ENCODE measurements at regions not wholly inside any gene's neighbourhood (a gene's known extent, or its start where the extent isn't known, plus 50 kb on each side); places are given as distances from the start of the nearest gene placed in this dataset.

GRCh38 chr10:63910806-63911205 is 389.6 kb downstream of the REEP3 start:
- no peak for TF ChIP-seq STAG1 (CRISPR knock-in tag; IDR thresholded peaks at IDR 0.05)
- no peak for TF ChIP-seq ZNF253 (CRISPR knock-in tag; IDR thresholded peaks at IDR 0.05; ENCODE audit: borderline replicate concordance)
- no peak for TF ChIP-seq ZNF772 (CRISPR knock-in tag; IDR thresholded peaks at IDR 0.05)
- TF ChIP-seq ESRRA (CRISPR knock-in tag; IDR thresholded peaks at IDR 0.05; ENCODE audit: low read depth), result no peak
- no peak for TF ChIP-seq EZH2 (conservative IDR thresholded peaks at IDR 0.05; ENCODE audit: low read depth, low read length)
- no peak for TF ChIP-seq CREM (IDR thresholded peaks at IDR 0.05)
- TF ChIP-seq CREM (CRISPR knock-in tag; IDR thresholded peaks at IDR 0.05), result no peak
- no peak for TF ChIP-seq POLR2A (IDR thresholded peaks at IDR 0.05; ENCODE audit: insufficient read depth in 1 of 2, low read depth in 2 of 2, low read length in 2 of 2)
- no peak for TF ChIP-seq ZNF644 (CRISPR knock-in tag; IDR thresholded peaks at IDR 0.05; ENCODE audit: low read depth)
- TF ChIP-seq, protein P1, sequence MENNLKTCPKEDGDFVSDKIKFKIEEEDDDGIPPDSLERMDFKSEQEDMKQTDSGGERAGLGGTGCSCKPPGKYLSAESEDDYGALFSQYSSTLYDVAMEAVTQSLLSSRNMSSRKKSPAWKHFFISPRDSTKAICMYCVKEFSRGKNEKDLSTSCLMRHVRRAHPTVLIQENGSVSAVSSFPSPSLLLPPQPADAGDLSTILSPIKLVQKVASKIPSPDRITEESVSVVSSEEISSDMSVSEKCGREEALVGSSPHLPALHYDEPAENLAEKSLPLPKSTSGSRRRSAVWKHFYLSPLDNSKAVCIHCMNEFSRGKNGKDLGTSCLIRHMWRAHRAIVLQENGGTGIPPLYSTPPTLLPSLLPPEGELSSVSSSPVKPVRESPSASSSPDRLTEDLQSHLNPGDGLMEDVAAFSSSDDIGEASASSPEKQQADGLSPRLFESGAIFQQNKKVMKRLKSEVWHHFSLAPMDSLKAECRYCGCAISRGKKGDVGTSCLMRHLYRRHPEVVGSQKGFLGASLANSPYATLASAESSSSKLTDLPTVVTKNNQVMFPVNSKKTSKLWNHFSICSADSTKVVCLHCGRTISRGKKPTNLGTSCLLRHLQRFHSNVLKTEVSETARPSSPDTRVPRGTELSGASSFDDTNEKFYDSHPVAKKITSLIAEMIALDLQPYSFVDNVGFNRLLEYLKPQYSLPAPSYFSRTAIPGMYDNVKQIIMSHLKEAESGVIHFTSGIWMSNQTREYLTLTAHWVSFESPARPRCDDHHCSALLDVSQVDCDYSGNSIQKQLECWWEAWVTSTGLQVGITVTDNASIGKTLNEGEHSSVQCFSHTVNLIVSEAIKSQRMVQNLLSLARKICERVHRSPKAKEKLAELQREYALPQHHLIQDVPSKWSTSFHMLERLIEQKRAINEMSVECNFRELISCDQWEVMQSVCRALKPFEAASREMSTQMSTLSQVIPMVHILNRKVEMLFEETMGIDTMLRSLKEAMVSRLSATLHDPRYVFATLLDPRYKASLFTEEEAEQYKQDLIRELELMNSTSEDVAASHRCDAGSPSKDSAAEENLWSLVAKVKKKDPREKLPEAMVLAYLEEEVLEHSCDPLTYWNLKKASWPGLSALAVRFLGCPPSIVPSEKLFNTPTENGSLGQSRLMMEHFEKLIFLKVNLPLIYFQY (CRISPR knock-in tag; IDR thresholded peaks at IDR 0.05; ENCODE audit: borderline replicate concordance), result no peak
- TF ChIP-seq MAFG (CRISPR knock-in tag; IDR thresholded peaks at IDR 0.05), result no peak
- no peak for TF ChIP-seq MAX (IDR thresholded peaks at IDR 0.05)
- no peak for TF ChIP-seq NR1H2 (CRISPR knock-in tag; IDR thresholded peaks at IDR 0.05; ENCODE audit: borderline replicate concordance, low read depth)
- TF ChIP-seq EP300 (IDR thresholded peaks at IDR 0.05; ENCODE audit: low read depth in 2 of 2, low read length in 2 of 2), result no peak
- no peak for TF ChIP-seq EP300 (CRISPR knock-in tag; IDR thresholded peaks at IDR 0.05; ENCODE audit: borderline replicate concordance)
- no peak for TF ChIP-seq SIN3A (IDR thresholded peaks at IDR 0.05; ENCODE audit: borderline replicate concordance, low read depth, low read length)

Data from HepG2 (cell line).